Ascending aorta (tissue), 2 donors: ENCODE measurements at regions not wholly inside any gene's neighbourhood (a gene's known extent, or its start where the extent isn't known, plus 50 kb on each side); places are given as distances from the start of the nearest gene placed in this dataset.

Source experiments
- DNase-seq, 2 donors: peaks; one replicate each; pipeline ENCODE4 v3.0.0-alpha.2; 2019; ENCODE audit warnings: low spot score in 2 of 2
- H3K27ac ChIP-seq, 2 donors: fragments of 200-600 bp; sonication (generic); one replicate each; pipeline ENCODE4 v1.5.1; 2016 to 2017; ENCODE audit warnings: mild to moderate bottlenecking in 1 of 2
- H3K27me3 ChIP-seq: fragments of 200-600 bp; sonication (generic); one replicate; pipeline ENCODE4 v1.5.1; 2017
- H3K36me3 ChIP-seq, 2 donors: fragments of 200-600 bp; sonication (generic); one replicate each; pipeline ENCODE4 v1.5.1; 2016
- H3K4me1 ChIP-seq, 2 donors: fragments of 200-600 bp; sonication (generic); one replicate each; pipeline ENCODE4 v1.5.1; 2016 to 2017; ENCODE audit warnings: mild to moderate bottlenecking in 1 of 2
- H3K4me3 ChIP-seq, 2 donors: fragments of 200-600 bp; sonication (generic); one replicate each; pipeline ENCODE4 v1.5.1; 2016 to 2017; ENCODE audit warnings: mild to moderate bottlenecking in 1 of 2
- H3K9me3 ChIP-seq, 2 donors: fragments of 200-600 bp; sonication (generic); one replicate each; pipeline ENCODE4 v1.5.1; 2016
- intact Hi-C: fragments of 100-400 bp; cut with DNase I; formaldehyde crosslinking; loops from one replicate; pipeline ENCODE4 v1.15.1; 2023
- TF ChIP-seq, protein P1 (sequence below), 3 experiments: fragments of 200-600 bp in 2 of 3; fragments of 450-650 bp in 1 of 3; sonication (generic) in 2 of 3; IDR thresholded peaks; one replicate each; pipeline ENCODE4 v1.5.1; 2016 to 2019; ENCODE audit warnings: antibody characterized with exemption in 3 of 3, mild to moderate bottlenecking in 1 of 3, moderate library complexity in 1 of 3

DNA sequence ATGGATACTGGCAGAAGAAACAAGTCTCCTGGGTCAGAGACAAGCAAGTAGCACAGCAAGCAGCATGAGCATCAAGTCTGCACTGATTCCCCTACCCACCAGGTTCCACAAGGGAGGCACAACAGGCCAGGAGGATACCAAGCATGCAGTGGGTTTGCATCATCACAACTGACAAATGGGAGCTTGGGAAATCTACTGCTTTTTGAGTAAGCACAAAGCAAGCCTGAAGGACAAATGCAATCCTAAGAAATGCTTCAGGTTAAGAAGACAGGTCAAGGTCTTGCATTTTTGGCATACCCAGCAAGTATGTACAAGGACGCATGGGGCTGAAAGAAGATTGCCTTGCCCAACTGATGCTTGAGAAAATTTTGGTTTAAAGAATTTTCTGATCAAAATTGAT is 279.6 kb downstream of the PDGFC start:
- Histone ChIP-seq H3K9me3 (no peaks in the 10 kb centered on the region), H3K4me1 (no peaks in the 10 kb centered on the region), H3K36me3 (no peaks in the 10 kb centered on the region), H3K27ac (no peak overlapping the region), H3K27me3 (no peaks in the 10 kb centered on the region), H3K4me3 (no peak overlapping the region)
- DNase-seq: no peak
- TF ChIP-seq, protein P1, sequence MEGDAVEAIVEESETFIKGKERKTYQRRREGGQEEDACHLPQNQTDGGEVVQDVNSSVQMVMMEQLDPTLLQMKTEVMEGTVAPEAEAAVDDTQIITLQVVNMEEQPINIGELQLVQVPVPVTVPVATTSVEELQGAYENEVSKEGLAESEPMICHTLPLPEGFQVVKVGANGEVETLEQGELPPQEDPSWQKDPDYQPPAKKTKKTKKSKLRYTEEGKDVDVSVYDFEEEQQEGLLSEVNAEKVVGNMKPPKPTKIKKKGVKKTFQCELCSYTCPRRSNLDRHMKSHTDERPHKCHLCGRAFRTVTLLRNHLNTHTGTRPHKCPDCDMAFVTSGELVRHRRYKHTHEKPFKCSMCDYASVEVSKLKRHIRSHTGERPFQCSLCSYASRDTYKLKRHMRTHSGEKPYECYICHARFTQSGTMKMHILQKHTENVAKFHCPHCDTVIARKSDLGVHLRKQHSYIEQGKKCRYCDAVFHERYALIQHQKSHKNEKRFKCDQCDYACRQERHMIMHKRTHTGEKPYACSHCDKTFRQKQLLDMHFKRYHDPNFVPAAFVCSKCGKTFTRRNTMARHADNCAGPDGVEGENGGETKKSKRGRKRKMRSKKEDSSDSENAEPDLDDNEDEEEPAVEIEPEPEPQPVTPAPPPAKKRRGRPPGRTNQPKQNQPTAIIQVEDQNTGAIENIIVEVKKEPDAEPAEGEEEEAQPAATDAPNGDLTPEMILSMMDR (IDR thresholded peaks at IDR 0.05): no peak
- intact Hi-C loops: no loop called here

DNA sequence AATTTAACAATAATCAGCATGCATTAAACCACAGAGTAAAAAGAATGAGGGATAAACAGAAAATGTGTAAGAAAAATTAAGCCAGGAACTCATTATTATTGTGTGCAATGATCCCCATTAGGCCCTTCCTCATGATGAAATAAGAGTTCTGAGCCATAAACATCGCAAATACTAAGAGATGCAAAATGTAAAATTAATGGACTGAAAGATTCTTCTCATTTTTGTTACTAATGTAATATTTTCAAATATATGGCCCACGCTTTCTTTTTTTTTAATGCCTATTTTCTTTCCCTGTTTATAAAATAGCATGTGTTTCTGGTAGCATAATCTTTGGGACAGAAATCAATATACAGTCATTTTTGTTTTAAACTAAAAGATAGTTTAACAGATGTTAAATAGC is 281.0 kb downstream of the PDGFC start:
- DNase-seq: no peak
- Histone ChIP-seq H3K27me3 (no peaks in the 10 kb centered on the region), H3K4me1 (no peaks in the 10 kb centered on the region), H3K27ac (no peak overlapping the region), H3K4me3 (no peak overlapping the region), H3K9me3 (no peaks in the 10 kb centered on the region), H3K36me3 (no peaks in the 10 kb centered on the region)
- intact Hi-C loops: no loop called here
- TF ChIP-seq, protein P1 (IDR thresholded peaks at IDR 0.05): no peak

DNA sequence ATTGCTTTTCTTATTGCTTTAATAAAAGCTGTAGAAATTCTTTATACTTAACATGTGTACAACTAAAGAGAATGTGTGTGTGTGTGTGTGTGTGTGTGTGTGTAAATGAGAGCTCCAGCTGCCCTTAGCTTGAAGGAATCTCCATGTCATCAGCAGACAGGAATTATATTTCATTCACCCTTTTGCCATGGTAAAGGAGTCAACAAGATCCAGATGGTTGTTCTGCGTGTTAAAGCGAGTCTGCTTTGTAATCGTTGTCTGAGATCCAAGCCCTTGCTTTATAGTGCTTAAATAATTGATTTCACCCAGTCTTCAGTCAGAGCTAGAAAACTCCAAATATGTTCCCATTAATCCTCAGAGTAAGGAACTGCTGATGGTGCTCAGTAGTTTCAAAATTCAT is 285.5 kb downstream of the PDGFC start:
- Histone ChIP-seq H3K9me3 (no peaks in the 10 kb centered on the region), H3K36me3 (no peaks in the 10 kb centered on the region), H3K4me3 (no peak overlapping the region), H3K27ac (no peak overlapping the region), H3K27me3 (no peaks in the 10 kb centered on the region), H3K4me1 (no peaks in the 10 kb centered on the region)
- DNase-seq: no peak
- intact Hi-C loops: no loop called here
- TF ChIP-seq, protein P1 (IDR thresholded peaks at IDR 0.05): no peak

DNA sequence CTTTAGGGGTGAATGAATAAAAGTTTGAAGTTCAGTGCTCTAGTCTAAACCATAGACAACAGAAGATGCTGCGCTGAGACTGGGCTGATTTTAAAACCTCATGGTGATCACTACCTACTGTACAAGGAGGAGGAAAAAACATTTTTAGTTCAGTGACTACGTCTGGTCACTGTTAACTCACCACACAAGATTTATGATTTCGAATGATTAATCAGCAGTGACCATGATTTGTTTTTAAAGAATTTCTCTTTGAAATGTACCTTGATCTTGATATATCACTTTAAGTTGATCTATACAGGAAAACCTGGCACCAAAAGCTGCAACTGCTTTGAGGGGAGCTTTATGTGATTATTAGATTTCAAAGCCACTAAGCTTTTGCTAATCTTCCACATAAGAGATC is 286.3 kb downstream of the PDGFC start:
- H3K27ac ChIP-seq: no peak overlapping the region
- no peaks in the 10 kb centered on the region for H3K4me1 ChIP-seq
- DNase-seq: no peak
- H3K36me3 ChIP-seq: no peaks in the 10 kb centered on the region
- H3K9me3 ChIP-seq: no peaks in the 10 kb centered on the region
- H3K27me3 ChIP-seq: no peaks in the 10 kb centered on the region
- no peak overlapping the region for H3K4me3 ChIP-seq
- TF ChIP-seq, protein P1 (IDR thresholded peaks at IDR 0.05): no peak
- intact Hi-C loops: no loop called here

DNA sequence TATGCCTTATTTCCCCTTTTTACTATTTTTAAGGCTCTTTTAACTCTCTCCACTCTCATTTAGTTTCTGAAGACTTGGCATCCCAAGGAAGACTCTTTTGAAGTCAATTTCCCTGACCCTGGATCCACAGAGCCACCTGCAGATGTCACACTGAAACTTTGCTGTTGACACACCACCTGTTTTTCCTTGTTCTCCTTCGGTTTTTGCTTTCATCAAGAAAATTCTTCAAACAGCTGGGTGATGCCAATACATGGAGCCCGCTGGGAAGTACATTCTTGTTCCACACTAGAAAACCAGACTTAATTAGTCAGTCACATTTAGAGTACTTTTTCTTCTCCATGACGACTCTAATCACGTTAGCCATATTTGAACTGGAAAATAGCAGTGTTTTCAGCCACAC is 293.9 kb downstream of the PDGFC start:
- Histone ChIP-seq H3K27ac (no peak overlapping the region), H3K9me3 (no peaks in the 10 kb centered on the region), H3K4me3 (no peak overlapping the region), H3K4me1 (no peaks in the 10 kb centered on the region), H3K27me3 (no peaks in the 10 kb centered on the region), H3K36me3 (no peaks in the 10 kb centered on the region)
- TF ChIP-seq, protein P1 (IDR thresholded peaks at IDR 0.05): no peak
- no peak for DNase-seq
- intact Hi-C loops: no loop called here

DNA sequence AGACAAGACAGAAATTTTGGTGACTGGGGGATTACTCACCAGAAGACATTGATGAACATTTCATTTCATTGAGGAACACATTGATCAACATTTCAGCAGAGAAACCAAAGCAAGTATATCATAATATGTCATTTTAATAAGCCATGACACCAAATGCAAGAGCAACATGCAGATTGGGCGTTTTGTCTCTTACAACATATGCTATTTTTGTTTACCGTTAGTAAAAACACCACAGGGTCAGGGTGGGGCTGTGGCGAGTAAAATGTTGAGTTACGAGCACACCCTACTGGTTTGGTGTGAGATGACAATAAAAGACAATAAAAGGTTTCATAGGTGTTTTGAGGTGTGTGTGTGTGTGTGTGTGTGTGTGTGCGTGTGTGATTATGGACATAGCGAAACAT is 294.5 kb downstream of the PDGFC start:
- no peak overlapping the region for H3K4me3 ChIP-seq
- intact Hi-C loops: no loop called here

More for the DNA sequence above, 294.5 kb downstream of the PDGFC start:
- Histone ChIP-seq H3K27ac (no peak overlapping the region), H3K9me3 (no peaks in the 10 kb centered on the region), H3K36me3 (no peaks in the 10 kb centered on the region), H3K27me3 (no peaks in the 10 kb centered on the region), H3K4me1 (no peaks in the 10 kb centered on the region)
- DNase-seq: no peak
- TF ChIP-seq, protein P1 (IDR thresholded peaks at IDR 0.05): no peak
